ENCODE measurements at regions not wholly inside any gene's neighbourhood (a gene's known extent, or its start where the extent isn't known, plus 50 kb on each side); places are given as distances from the start of the nearest gene placed in this dataset.

DNA sequence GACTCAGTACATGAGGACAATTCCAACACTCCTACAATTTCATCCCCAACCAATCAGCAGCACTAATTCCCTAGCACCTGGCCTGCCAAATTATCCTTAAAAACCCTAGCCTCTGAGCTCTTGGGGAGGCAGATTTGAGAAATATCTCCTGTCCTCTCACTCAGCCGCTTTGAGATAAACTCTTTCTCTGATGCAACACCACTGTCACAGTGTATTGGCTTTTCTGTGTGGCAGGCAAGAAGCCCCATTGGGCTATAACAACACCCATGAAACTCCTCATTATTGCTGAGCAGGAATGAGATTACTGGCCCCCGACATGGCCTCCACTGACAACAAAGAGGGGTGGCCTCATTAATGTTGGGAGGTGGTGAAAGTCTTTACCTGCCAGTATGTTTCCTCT lies 515.5 kb downstream of the HACE1 start:
- TF ChIP-seq, protein P1, sequence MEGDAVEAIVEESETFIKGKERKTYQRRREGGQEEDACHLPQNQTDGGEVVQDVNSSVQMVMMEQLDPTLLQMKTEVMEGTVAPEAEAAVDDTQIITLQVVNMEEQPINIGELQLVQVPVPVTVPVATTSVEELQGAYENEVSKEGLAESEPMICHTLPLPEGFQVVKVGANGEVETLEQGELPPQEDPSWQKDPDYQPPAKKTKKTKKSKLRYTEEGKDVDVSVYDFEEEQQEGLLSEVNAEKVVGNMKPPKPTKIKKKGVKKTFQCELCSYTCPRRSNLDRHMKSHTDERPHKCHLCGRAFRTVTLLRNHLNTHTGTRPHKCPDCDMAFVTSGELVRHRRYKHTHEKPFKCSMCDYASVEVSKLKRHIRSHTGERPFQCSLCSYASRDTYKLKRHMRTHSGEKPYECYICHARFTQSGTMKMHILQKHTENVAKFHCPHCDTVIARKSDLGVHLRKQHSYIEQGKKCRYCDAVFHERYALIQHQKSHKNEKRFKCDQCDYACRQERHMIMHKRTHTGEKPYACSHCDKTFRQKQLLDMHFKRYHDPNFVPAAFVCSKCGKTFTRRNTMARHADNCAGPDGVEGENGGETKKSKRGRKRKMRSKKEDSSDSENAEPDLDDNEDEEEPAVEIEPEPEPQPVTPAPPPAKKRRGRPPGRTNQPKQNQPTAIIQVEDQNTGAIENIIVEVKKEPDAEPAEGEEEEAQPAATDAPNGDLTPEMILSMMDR (IDR thresholded peaks at IDR 0.05; ENCODE audit: low read depth, low read length, missing input control) = no peak
- TF ChIP-seq, protein P2, sequence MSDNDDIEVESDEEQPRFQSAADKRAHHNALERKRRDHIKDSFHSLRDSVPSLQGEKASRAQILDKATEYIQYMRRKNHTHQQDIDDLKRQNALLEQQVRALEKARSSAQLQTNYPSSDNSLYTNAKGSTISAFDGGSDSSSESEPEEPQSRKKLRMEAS (IDR thresholded peaks at IDR 0.05) = no peak
- TF ChIP-seq GABPA (IDR thresholded peaks at IDR 0.05 in 1 of 2, conservative IDR thresholded peaks at IDR 0.05 in 1 of 2) (no peak), HNF4A (conservative IDR thresholded peaks at IDR 0.05) (no peak), RAD21 (IDR thresholded peaks at IDR 0.05) (no peak), RXRA (IDR thresholded peaks at IDR 0.05) (no peak), EGR1 (IDR thresholded peaks at IDR 0.05; ENCODE audit: low read depth in 2 of 2) (no peak), TAF1 (conservative IDR thresholded peaks at IDR 0.05) (no peak), YY1 (IDR thresholded peaks at IDR 0.05) (no peak), FOXA2 (IDR thresholded peaks at IDR 0.05) (no peak)
- TF ChIP-seq, protein P3, sequence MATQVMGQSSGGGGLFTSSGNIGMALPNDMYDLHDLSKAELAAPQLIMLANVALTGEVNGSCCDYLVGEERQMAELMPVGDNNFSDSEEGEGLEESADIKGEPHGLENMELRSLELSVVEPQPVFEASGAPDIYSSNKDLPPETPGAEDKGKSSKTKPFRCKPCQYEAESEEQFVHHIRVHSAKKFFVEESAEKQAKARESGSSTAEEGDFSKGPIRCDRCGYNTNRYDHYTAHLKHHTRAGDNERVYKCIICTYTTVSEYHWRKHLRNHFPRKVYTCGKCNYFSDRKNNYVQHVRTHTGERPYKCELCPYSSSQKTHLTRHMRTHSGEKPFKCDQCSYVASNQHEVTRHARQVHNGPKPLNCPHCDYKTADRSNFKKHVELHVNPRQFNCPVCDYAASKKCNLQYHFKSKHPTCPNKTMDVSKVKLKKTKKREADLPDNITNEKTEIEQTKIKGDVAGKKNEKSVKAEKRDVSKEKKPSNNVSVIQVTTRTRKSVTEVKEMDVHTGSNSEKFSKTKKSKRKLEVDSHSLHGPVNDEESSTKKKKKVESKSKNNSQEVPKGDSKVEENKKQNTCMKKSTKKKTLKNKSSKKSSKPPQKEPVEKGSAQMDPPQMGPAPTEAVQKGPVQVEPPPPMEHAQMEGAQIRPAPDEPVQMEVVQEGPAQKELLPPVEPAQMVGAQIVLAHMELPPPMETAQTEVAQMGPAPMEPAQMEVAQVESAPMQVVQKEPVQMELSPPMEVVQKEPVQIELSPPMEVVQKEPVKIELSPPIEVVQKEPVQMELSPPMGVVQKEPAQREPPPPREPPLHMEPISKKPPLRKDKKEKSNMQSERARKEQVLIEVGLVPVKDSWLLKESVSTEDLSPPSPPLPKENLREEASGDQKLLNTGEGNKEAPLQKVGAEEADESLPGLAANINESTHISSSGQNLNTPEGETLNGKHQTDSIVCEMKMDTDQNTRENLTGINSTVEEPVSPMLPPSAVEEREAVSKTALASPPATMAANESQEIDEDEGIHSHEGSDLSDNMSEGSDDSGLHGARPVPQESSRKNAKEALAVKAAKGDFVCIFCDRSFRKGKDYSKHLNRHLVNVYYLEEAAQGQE (IDR thresholded peaks at IDR 0.05) = no peak
- TF ChIP-seq, protein P4, sequence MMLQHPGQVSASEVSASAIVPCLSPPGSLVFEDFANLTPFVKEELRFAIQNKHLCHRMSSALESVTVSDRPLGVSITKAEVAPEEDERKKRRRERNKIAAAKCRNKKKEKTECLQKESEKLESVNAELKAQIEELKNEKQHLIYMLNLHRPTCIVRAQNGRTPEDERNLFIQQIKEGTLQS (IDR thresholded peaks at IDR 0.05) = no peak
- TF ChIP-seq, protein P5, sequence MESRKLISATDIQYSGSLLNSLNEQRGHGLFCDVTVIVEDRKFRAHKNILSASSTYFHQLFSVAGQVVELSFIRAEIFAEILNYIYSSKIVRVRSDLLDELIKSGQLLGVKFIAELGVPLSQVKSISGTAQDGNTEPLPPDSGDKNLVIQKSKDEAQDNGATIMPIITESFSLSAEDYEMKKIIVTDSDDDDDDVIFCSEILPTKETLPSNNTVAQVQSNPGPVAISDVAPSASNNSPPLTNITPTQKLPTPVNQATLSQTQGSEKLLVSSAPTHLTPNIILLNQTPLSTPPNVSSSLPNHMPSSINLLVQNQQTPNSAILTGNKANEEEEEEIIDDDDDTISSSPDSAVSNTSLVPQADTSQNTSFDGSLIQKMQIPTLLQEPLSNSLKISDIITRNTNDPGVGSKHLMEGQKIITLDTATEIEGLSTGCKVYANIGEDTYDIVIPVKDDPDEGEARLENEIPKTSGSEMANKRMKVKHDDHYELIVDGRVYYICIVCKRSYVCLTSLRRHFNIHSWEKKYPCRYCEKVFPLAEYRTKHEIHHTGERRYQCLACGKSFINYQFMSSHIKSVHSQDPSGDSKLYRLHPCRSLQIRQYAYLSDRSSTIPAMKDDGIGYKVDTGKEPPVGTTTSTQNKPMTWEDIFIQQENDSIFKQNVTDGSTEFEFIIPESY (IDR thresholded peaks at IDR 0.05) = no peak

All from liver (tissue), 3 donors.